Neuronal stem cell (in vitro differentiated cells): ENCODE measurements at regions not wholly inside any gene's neighbourhood (a gene's known extent, or its start where the extent isn't known, plus 50 kb on each side); places are given as distances from the start of the nearest gene placed in this dataset.

ENCODE experiments used
- DNase-seq: peaks from one replicate; pipeline ENCODE4 v3.0.0-alpha.2; 2013; ENCODE audit warnings: low spot score
- H2AFZ ChIP-seq: one replicate; pipeline ENCODE4 v1.6.1; 2013; ENCODE audit warnings: mild to moderate bottlenecking, low read length, inconsistent platforms
- H2AK5ac ChIP-seq: 2 replicates; pipeline ENCODE4 v1.6.1; 2013; ENCODE audit warnings: low read depth, mild to moderate bottlenecking, inconsistent platforms, low read length, moderate library complexity, mixed read lengths
- H2BK120ac ChIP-seq: 2 replicates; pipeline ENCODE4 v1.6.1; 2013; ENCODE audit warnings: low read depth, mild to moderate bottlenecking, inconsistent platforms, low read length, moderate library complexity, mixed read lengths
- H2BK12ac ChIP-seq: one replicate; pipeline ENCODE4 v1.6.1; 2013; ENCODE audit warnings: low read length, inconsistent platforms
- H2BK15ac ChIP-seq: 2 replicates; pipeline ENCODE4 v1.6.1; 2013; ENCODE audit warnings: mild to moderate bottlenecking, low read length, inconsistent platforms, mixed read lengths
- H2BK5ac ChIP-seq: one replicate; pipeline ENCODE4 v1.6.1; 2013; ENCODE audit warnings: inconsistent platforms, mild to moderate bottlenecking, low read length, moderate library complexity
- H3K14ac ChIP-seq: one replicate; pipeline ENCODE4 v1.6.1; 2013; ENCODE audit warnings: low read length, inconsistent platforms
- H3K18ac ChIP-seq: 2 replicates; pipeline ENCODE4 v1.6.1; 2013; ENCODE audit warnings: low read length, inconsistent platforms
- H3K23ac ChIP-seq: 2 replicates; pipeline ENCODE4 v1.6.1; 2013; ENCODE audit warnings: low read depth, mild to moderate bottlenecking, mixed read lengths, low read length, inconsistent platforms; ENCODE audit not compliant: poor library complexity
- H3K27ac ChIP-seq: replicated peaks from 3 replicates; pipeline ENCODE4 v1.5.1; 2013; ENCODE audit warnings: low read length, inconsistent platforms
- H3K27me3 ChIP-seq, 3 experiments: 2 replicates each; pipeline ENCODE4 v1.6.1; 2013; ENCODE audit warnings: low read length in 3 of 3, mild to moderate bottlenecking in 2 of 3, inconsistent platforms in 1 of 3, low read depth in 1 of 3, mixed read lengths in 1 of 3, moderate library complexity in 1 of 3; ENCODE audit not compliant: control insufficient read depth in 3 of 3, insufficient read depth in 3 of 3
- H3K36me3 ChIP-seq, 2 donors: replicated peaks in 1 of 2; 2 replicates each; pipeline ENCODE4 v1.6.1; 2013; ENCODE audit warnings: low read length in 2 of 2; ENCODE audit not compliant: control insufficient read depth in 2 of 2, insufficient read depth in 2 of 2
- H3K4ac ChIP-seq: 2 replicates; pipeline ENCODE4 v1.6.1; 2013; ENCODE audit warnings: inconsistent platforms, mild to moderate bottlenecking, low read length, moderate library complexity
- H3K4me1 ChIP-seq, 2 donors: 1 replicate in 1 of 2; 2 replicates in 1 of 2; pipeline ENCODE4 v1.6.1; 2013; ENCODE audit warnings: low read length in 2 of 2, low read depth in 1 of 2; ENCODE audit not compliant: control insufficient read depth in 2 of 2, insufficient read depth in 1 of 2
- H3K4me2 ChIP-seq: one replicate; pipeline ENCODE4 v1.6.1; 2013; ENCODE audit warnings: mild to moderate bottlenecking, low read length, inconsistent platforms; ENCODE audit not compliant: insufficient read depth, poor library complexity, severe bottlenecking
- H3K4me3 ChIP-seq, 2 donors: 2 replicates each; pipeline ENCODE4 v1.5.1; 2013; ENCODE audit warnings: low read length in 2 of 2, mild to moderate bottlenecking in 2 of 2, inconsistent platforms in 1 of 2, moderate library complexity in 1 of 2
- H3K79me1 ChIP-seq: one replicate; pipeline ENCODE4 v1.6.1; 2013; ENCODE audit warnings: low read depth, mild to moderate bottlenecking, inconsistent platforms, low read length, moderate library complexity
- H3K9ac ChIP-seq: one replicate; pipeline ENCODE4 v1.6.1; 2013; ENCODE audit warnings: mild to moderate bottlenecking, low read depth, low read length, inconsistent platforms; ENCODE audit not compliant: poor library complexity
- H3K9me3 ChIP-seq, 2 donors: replicated peaks in 1 of 2; 2 replicates each; pipeline versions ENCODE3 to v1.6.1; 2013; ENCODE audit warnings: low read length in 2 of 2, mild to moderate bottlenecking in 2 of 2, inconsistent platforms in 1 of 2, low read depth in 1 of 2, mixed read lengths in 1 of 2, moderate library complexity in 1 of 2; ENCODE audit not compliant: control insufficient read depth in 2 of 2, insufficient read depth in 1 of 2
- H4K8ac ChIP-seq: one replicate; pipeline ENCODE4 v1.6.1; 2013; ENCODE audit warnings: low read depth, mild to moderate bottlenecking, inconsistent platforms, low read length, moderate library complexity
- H4K91ac ChIP-seq: one replicate; pipeline ENCODE4 v1.6.1; 2013; ENCODE audit warnings: low read length, low read depth, mild to moderate bottlenecking, inconsistent platforms; ENCODE audit not compliant: poor library complexity
- WGBS, 2 donors: extraction: QIAGEN DNeasy Blood & Tissue Kit; methylation state at CpG; one replicate each; pipeline ENCODE4 v1.1.7; 2013; ENCODE audit warnings: missing lambda C conversion rate in 2 of 2, mixed read lengths in 1 of 2; ENCODE audit not compliant: insufficient read length in 2 of 2, insufficient replicate concordance in 1 of 2; ENCODE audit errors: extremely low coverage in 2 of 2; 5-methylcytosine and 5-hydroxymethylcytosine counted together

- no peak overlapping the region for H2BK5ac ChIP-seq
- H3K9ac ChIP-seq, result no peak overlapping the region
- no peak overlapping the region for H2AFZ ChIP-seq
- peaks cover 0 to 2% of the 10 kb centered on the region in 2 donors for H3K4me1 ChIP-seq
- no CpG with 5 or more reads among the region's 2 CpGs for WGBS, 2 donors
- no peaks in the 10 kb centered on the region for H3K9me3 ChIP-seq
- H3K18ac ChIP-seq, result no peak overlapping the region
- no peak overlapping the region for H4K91ac ChIP-seq
- H3K79me1 ChIP-seq, result no peaks in the 10 kb centered on the region
- no peak overlapping the region for H3K4me3 ChIP-seq
- no peaks in the 10 kb centered on the region for H3K27me3 ChIP-seq
- H3K14ac ChIP-seq, result no peak overlapping the region
- no peaks in the 10 kb centered on the region for H3K36me3 ChIP-seq
- no peak overlapping the region for H3K4ac ChIP-seq
- H3K4me2 ChIP-seq, result no peak overlapping the region
- H2BK15ac ChIP-seq, result no peak overlapping the region
- no peak for DNase-seq
- H2BK12ac ChIP-seq, result no peak overlapping the region
- H3K27ac ChIP-seq, result no peak overlapping the region
- no peak overlapping the region for H2BK120ac ChIP-seq
- H3K23ac ChIP-seq, result no peak overlapping the region
- H4K8ac ChIP-seq, result no peak overlapping the region
- H2AK5ac ChIP-seq, result no peak overlapping the region
Measured at GRCh38 chr3:41111011-41111410, 88.3 kb upstream of the CTNNB1 start.

- Histone ChIP-seq H3K4me1 (peaks cover 0 to 2% of the 10 kb centered on the region in 2 donors), H2AFZ (no peak overlapping the region), H2AK5ac (no peak overlapping the region), H3K4me2 (no peak overlapping the region), H4K91ac (no peak overlapping the region), H3K36me3 (no peaks in the 10 kb centered on the region), H3K9ac (no peak overlapping the region), H3K27me3 (no peaks in the 10 kb centered on the region), H2BK12ac (no peak overlapping the region), H3K4me3 (no peak overlapping the region), H3K9me3 (no peaks in the 10 kb centered on the region), H3K14ac (no peak overlapping the region), H3K23ac (no peak overlapping the region), H3K79me1 (no peaks in the 10 kb centered on the region), H2BK120ac (no peak overlapping the region), H2BK5ac (no peak overlapping the region), H4K8ac (no peak overlapping the region), H3K27ac (no peak overlapping the region), H3K18ac (peak overlapping the region; percentile 11), H3K4ac (no peak overlapping the region), H2BK15ac (no peak overlapping the region)
- no peak for DNase-seq
- no CpG with 5 or more reads among the region's 2 CpGs for WGBS, 2 donors
Measured at GRCh38 chr3:41112466-41112865, 86.8 kb upstream of the CTNNB1 start.

GRCh38 chr3:41115069-41115468, 84.2 kb upstream of the CTNNB1 start:
- WGBS, 2 donors, result no CpG with 5 or more reads among the region's 4 CpGs
- Histone ChIP-seq H3K18ac (no peak overlapping the region), H3K23ac (no peak overlapping the region), H2AFZ (no peak overlapping the region), H2BK5ac (no peak overlapping the region), H3K27me3 (no peaks in the 10 kb centered on the region), H2BK120ac (no peak overlapping the region), H3K79me1 (no peaks in the 10 kb centered on the region), H3K9ac (no peak overlapping the region), H4K91ac (no peak overlapping the region), H3K4me3 (no peak overlapping the region), H3K14ac (no peak overlapping the region), H3K9me3 (no peaks in the 10 kb centered on the region), H4K8ac (no peak overlapping the region), H2BK15ac (no peak overlapping the region), H3K4ac (no peak overlapping the region), H2AK5ac (no peak overlapping the region), H3K4me2 (no peak overlapping the region), H2BK12ac (no peak overlapping the region), H3K27ac (no peak overlapping the region), H3K4me1 (peaks cover 0 to 2% of the 10 kb centered on the region in 2 donors), H3K36me3 (no peaks in the 10 kb centered on the region)
- no peak for DNase-seq

GRCh38 chr3:41116851-41117250, 82.5 kb upstream of the CTNNB1 start:
- no peak overlapping the region for H3K4me2 ChIP-seq
- H3K18ac ChIP-seq, result no peak overlapping the region
- H3K14ac ChIP-seq, result no peak overlapping the region
- H3K4ac ChIP-seq, result no peak overlapping the region
- DNase-seq, result no peak
- H3K27me3 ChIP-seq, result peaks cover 0 to 2% (median 0%) of the 10 kb centered on the region in 3 experiments
- no peak overlapping the region for H2AK5ac ChIP-seq
- no peaks in the 10 kb centered on the region for H3K36me3 ChIP-seq
- H4K91ac ChIP-seq, result no peak overlapping the region
- no peak overlapping the region for H3K4me3 ChIP-seq
- no peak overlapping the region for H3K23ac ChIP-seq
- no peaks in the 10 kb centered on the region for H3K79me1 ChIP-seq
- H3K9me3 ChIP-seq, result no peaks in the 10 kb centered on the region
- H2BK120ac ChIP-seq, result no peak overlapping the region
- no peak overlapping the region for H2AFZ ChIP-seq
- H3K4me1 ChIP-seq, result peaks cover 0 to 5% of the 10 kb centered on the region in 2 donors
- no CpG with 5 or more reads among the region's 8 CpGs for WGBS, 2 donors
- no peak overlapping the region for H2BK12ac ChIP-seq
- H3K9ac ChIP-seq, result no peak overlapping the region
- H2BK15ac ChIP-seq, result no peak overlapping the region
- H3K27ac ChIP-seq, result no peak overlapping the region
- no peak overlapping the region for H4K8ac ChIP-seq
- no peak overlapping the region for H2BK5ac ChIP-seq
